ENCODE measurements at regions not wholly inside any gene's neighbourhood (a gene's known extent, or its start where the extent isn't known, plus 50 kb on each side); places are given as distances from the start of the nearest gene placed in this dataset.

GRCh38 chrX:51803833-51804232 is 60.6 kb downstream of the GSPT2 start:
- TF ChIP-seq CTCF (conservative IDR thresholded peaks at IDR 0.05; ENCODE audit: low read depth, low read length): no peak
- TF ChIP-seq EZH2 (IDR thresholded peaks at IDR 0.05; ENCODE audit: borderline replicate concordance, low read depth, low read length, poor library complexity, severe bottlenecking): no peak

All from A673 (cell line).